ENCODE measurements at regions not wholly inside any gene's neighbourhood (a gene's known extent, or its start where the extent isn't known, plus 50 kb on each side); places are given as distances from the start of the nearest gene placed in this dataset.

GRCh38 chr1:222021129-222021528 is 279.2 kb upstream of the DUSP10 start:
- no peak overlapping the region for H3K4me3 ChIP-seq (ENCODE audit: low read depth, low read length)
- in situ Hi-C loops (cut with HindIII; ENCODE audit: low sequenced_read_pairs), result no loop called here
- no peak for TF ChIP-seq CTCF (IDR thresholded peaks at IDR 0.05; ENCODE audit: low read depth, low read length)
- no peak for DNase-seq (ENCODE audit: low read depth, low spot score)

- no peak overlapping the region for H3K4me3 ChIP-seq (ENCODE audit: low read depth, low read length)
- no peak for TF ChIP-seq CTCF (IDR thresholded peaks at IDR 0.05; ENCODE audit: low read depth, low read length)
- in situ Hi-C loops (cut with HindIII; ENCODE audit: low sequenced_read_pairs), result no loop called here
- DNase-seq (ENCODE audit: low read depth, low spot score), result no peak
Measured at GRCh38 chr1:222020553-222020952, 278.7 kb upstream of the DUSP10 start.

- TF ChIP-seq CTCF (IDR thresholded peaks at IDR 0.05; ENCODE audit: low read depth, low read length), result no peak
- no peak for DNase-seq (ENCODE audit: low read depth, low spot score)
- in situ Hi-C loops (cut with HindIII; ENCODE audit: low sequenced_read_pairs), result no loop called here
- no peak overlapping the region for H3K4me3 ChIP-seq (ENCODE audit: low read depth, low read length)
Measured at GRCh38 chr1:222019029-222019428, 277.1 kb upstream of the DUSP10 start.

- no peak for TF ChIP-seq CTCF (IDR thresholded peaks at IDR 0.05; ENCODE audit: low read depth, low read length)
- no peak for DNase-seq (ENCODE audit: low read depth, low spot score)
- no peak overlapping the region for H3K4me3 ChIP-seq (ENCODE audit: low read depth, low read length)
- in situ Hi-C loops (cut with HindIII; ENCODE audit: low sequenced_read_pairs), result no loop called here
Measured at GRCh38 chr1:222018041-222018440, 276.2 kb upstream of the DUSP10 start.

GRCh38 chr1:222015686-222016085 is 273.8 kb upstream of the DUSP10 start:
- H3K4me3 ChIP-seq (ENCODE audit: low read depth, low read length), result no peak overlapping the region
- in situ Hi-C loops (cut with HindIII; ENCODE audit: low sequenced_read_pairs), result no loop called here
- no peak for DNase-seq (ENCODE audit: low read depth, low spot score)
- no peak for TF ChIP-seq CTCF (IDR thresholded peaks at IDR 0.05; ENCODE audit: low read depth, low read length)

- no peak for TF ChIP-seq CTCF (IDR thresholded peaks at IDR 0.05; ENCODE audit: low read depth, low read length)
- in situ Hi-C loops (cut with HindIII; ENCODE audit: low sequenced_read_pairs), result no loop called here
- H3K4me3 ChIP-seq (ENCODE audit: low read depth, low read length), result no peak overlapping the region
- DNase-seq (ENCODE audit: low read depth, low spot score), result no peak
Measured at GRCh38 chr1:222014001-222014400, 272.1 kb upstream of the DUSP10 start.

- no peak for TF ChIP-seq CTCF (IDR thresholded peaks at IDR 0.05; ENCODE audit: low read depth, low read length)
- H3K4me3 ChIP-seq (ENCODE audit: low read depth, low read length), result no peak overlapping the region
- no peak for DNase-seq (ENCODE audit: low read depth, low spot score)
- in situ Hi-C loops (cut with HindIII; ENCODE audit: low sequenced_read_pairs), result no loop called here
Measured at GRCh38 chr1:222012816-222013215, 270.9 kb upstream of the DUSP10 start.

Data from astrocyte of the spinal cord (primary cell).